Liver (tissue), 3 donors: ENCODE measurements at regions not wholly inside any gene's neighbourhood (a gene's known extent, or its start where the extent isn't known, plus 50 kb on each side); places are given as distances from the start of the nearest gene placed in this dataset.

Experiments used
- ATF3 ChIP-seq: IDR thresholded peaks from 2 replicates; pipeline ENCODE4 v1.6.1; 2016; ENCODE audit warnings: antibody characterized with exemption
- CTCF ChIP-seq: fragments of 150-350 bp; IDR thresholded peaks from 2 replicates; pipeline ENCODE4 v1.5.1; 2017; ENCODE audit warnings: improper control_type of control experiment, low read depth, low read length; ENCODE audit not compliant: missing input control
- ZBTB33 ChIP-seq: IDR thresholded peaks from 2 replicates; pipeline ENCODE4 v1.6.1; 2016; ENCODE audit warnings: antibody characterized with exemption
- donor health status: healthy.
- donor health status: healthy.

GRCh38 chr14:28398506-28398905 lies 368.1 kb upstream of the FOXG1 start:
- TF ChIP-seq ZBTB33 (no peak), CTCF (no peak), ATF3 (no peak)
